ENCODE measurements at regions not wholly inside any gene's neighbourhood (a gene's known extent, or its start where the extent isn't known, plus 50 kb on each side); places are given as distances from the start of the nearest gene placed in this dataset.

DNA sequence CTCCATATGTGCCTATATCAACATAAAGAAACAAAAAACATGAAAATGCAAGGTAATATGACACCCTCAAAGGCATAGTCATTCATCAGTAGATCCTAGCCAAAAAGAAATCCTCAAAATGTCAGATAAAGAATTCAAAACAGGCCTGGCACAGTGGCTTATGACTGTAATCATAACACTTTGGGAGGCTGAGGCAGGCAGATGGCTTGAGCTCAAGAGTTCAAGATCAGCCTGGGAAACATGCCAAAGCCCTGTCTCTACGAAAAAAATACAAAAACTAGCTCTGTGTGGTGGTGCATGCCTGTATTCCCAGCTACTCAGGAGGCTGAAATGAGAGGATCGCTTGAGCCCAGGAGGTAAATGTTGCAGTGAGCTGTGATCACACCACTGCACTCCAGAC, 284.6 kb upstream of the KLHL29 start:
- H3K4me3 ChIP-seq (ENCODE audit: low read depth, low read length) = no peak overlapping the region
- H3K36me3 ChIP-seq (ENCODE audit: control insufficient read depth, insufficient read depth, low read length) = no peaks in the 10 kb centered on the region
- no peak for DNase-seq (ENCODE audit: low read depth)
- ChIA-PET CTCF (no interaction called here), POLR2A (no interaction called here)
- no peaks in the 10 kb centered on the region for H3K27me3 ChIP-seq (ENCODE audit: control insufficient read depth, insufficient read depth, low read length)
- TF ChIP-seq, protein P1, sequence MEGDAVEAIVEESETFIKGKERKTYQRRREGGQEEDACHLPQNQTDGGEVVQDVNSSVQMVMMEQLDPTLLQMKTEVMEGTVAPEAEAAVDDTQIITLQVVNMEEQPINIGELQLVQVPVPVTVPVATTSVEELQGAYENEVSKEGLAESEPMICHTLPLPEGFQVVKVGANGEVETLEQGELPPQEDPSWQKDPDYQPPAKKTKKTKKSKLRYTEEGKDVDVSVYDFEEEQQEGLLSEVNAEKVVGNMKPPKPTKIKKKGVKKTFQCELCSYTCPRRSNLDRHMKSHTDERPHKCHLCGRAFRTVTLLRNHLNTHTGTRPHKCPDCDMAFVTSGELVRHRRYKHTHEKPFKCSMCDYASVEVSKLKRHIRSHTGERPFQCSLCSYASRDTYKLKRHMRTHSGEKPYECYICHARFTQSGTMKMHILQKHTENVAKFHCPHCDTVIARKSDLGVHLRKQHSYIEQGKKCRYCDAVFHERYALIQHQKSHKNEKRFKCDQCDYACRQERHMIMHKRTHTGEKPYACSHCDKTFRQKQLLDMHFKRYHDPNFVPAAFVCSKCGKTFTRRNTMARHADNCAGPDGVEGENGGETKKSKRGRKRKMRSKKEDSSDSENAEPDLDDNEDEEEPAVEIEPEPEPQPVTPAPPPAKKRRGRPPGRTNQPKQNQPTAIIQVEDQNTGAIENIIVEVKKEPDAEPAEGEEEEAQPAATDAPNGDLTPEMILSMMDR (IDR thresholded peaks at IDR 0.05; ENCODE audit: insufficient read depth, low read depth, low read length) = no peak

DNA sequence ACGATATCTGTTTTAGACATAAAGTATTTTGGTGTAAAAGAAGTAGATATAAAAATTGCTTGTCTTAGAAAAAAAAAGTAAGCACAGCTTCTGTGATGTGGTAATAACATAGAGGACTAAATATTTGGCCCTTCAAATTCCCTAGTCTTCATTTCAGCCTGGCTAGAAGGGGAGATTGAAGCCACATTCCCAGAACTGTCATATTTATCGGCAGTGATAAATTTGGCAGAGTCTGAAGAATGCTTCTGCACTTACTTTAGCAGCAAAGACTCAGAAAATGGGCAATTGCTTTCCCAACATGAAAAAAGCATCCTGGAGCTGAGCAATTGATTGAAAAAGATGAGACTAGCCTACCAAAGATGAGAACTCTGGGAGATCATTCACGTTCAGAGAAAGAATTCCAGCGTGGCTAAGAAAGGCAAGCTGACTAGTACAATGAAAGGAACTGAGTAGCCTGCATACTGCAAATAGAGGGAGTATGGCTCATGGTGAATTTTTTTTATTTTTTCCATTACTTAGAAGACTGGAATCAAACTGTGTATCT, 278.7 kb upstream of the KLHL29 start:
- H3K36me3 ChIP-seq (ENCODE audit: control insufficient read depth, insufficient read depth, low read length) = no peaks in the 10 kb centered on the region
- H3K27me3 ChIP-seq (ENCODE audit: control insufficient read depth, insufficient read depth, low read length) = no peaks in the 10 kb centered on the region
- H3K4me3 ChIP-seq (ENCODE audit: low read depth, low read length) = no peak overlapping the region
- TF ChIP-seq, protein P1 (IDR thresholded peaks at IDR 0.05; ENCODE audit: insufficient read depth, low read depth, low read length) = no peak
- ChIA-PET CTCF (no interaction called here), POLR2A (no interaction called here)
- DNase-seq (ENCODE audit: low read depth) = no peak

DNA sequence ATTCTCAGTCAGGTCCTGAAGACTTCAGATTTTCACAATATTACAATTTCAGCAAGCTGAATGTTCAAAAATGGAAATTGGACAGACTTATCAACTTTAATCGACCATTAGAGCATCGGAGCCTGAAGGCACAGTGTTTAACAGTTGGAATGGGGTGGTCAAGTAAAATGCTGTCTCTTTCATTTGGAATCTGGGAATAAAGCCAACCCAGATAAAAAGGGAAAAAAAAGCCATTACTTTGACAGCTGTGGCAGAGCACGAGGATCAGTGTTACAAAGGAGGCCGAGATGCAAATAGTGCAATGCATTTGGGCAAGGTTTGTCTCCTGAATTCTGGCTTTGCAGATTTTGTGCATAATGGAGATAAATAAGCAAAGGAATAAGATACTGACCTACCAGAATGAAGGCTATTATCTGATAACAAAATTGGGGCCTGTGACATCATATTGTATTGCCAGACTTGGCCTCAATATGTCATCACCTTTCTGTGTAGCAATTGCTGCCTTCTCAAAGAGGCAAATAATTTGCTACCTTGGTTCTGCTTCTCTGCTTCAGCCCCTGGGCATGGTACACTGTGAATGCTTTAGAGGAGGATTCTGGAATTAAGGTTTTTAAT, 277.5 kb upstream of the KLHL29 start:
- Histone ChIP-seq H3K27me3 (ENCODE audit: control insufficient read depth, insufficient read depth, low read length) (no peaks in the 10 kb centered on the region), H3K36me3 (ENCODE audit: control insufficient read depth, insufficient read depth, low read length) (no peaks in the 10 kb centered on the region), H3K4me3 (ENCODE audit: low read depth, low read length) (no peak overlapping the region)
- TF ChIP-seq, protein P1 (IDR thresholded peaks at IDR 0.05; ENCODE audit: insufficient read depth, low read depth, low read length) = no peak
- DNase-seq (ENCODE audit: low read depth) = no peak
- ChIA-PET POLR2A (no interaction called here), CTCF (no interaction called here)

DNA sequence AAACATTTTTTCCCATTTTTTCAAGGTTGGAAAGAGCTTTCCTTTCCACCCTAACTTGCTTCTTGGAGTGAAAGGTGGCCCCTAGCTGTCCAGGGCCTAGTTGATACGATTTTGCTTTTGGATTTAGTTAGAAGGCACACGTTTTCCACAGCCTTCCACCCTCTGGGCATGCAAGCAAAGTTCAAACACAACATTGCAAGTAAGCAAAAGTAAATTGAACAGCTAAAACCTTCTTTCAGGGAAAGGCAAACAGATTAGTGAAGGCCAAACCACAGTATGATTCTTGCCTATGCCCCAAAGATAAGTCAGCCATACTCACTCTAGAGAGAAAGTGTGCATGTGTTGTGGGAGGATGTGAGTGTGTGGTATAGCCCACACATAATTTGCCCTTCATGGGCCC, 273.7 kb upstream of the KLHL29 start:
- TF ChIP-seq, protein P1 (IDR thresholded peaks at IDR 0.05; ENCODE audit: insufficient read depth, low read depth, low read length) = no peak
- DNase-seq (ENCODE audit: low read depth) = no peak
- H3K4me3 ChIP-seq (ENCODE audit: low read depth, low read length) = no peak overlapping the region
- POLR2A ChIA-PET = no interaction called here
- CTCF ChIA-PET = no interaction called here
- H3K36me3 ChIP-seq (ENCODE audit: control insufficient read depth, insufficient read depth, low read length) = no peaks in the 10 kb centered on the region
- no peaks in the 10 kb centered on the region for H3K27me3 ChIP-seq (ENCODE audit: control insufficient read depth, insufficient read depth, low read length)

DNA sequence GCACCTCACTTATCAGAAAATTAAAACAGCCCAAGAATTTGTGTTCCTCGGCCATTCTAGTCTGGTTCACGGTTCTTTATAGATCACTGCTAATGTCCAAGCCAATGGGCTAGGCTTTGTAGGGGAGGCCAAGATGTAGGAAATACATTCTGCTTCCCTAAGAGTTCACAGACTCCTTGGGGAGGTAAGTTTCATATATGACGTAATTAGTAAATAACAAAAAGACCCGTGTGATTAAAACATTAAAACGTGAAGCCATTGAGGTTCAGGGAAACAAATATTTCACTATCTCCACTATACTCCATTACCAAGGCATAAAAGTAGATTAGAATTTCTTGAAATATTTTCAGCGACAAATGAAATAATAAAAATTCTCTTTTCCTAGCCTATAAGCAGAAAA, 272.5 kb upstream of the KLHL29 start:
- POLR2A ChIA-PET = no interaction called here
- H3K4me3 ChIP-seq (ENCODE audit: low read depth, low read length) = no peak overlapping the region
- CTCF ChIA-PET = no interaction called here
- no peak for DNase-seq (ENCODE audit: low read depth)
- H3K36me3 ChIP-seq (ENCODE audit: control insufficient read depth, insufficient read depth, low read length) = no peaks in the 10 kb centered on the region
- TF ChIP-seq, protein P1 (IDR thresholded peaks at IDR 0.05; ENCODE audit: insufficient read depth, low read depth, low read length) = no peak
- H3K27me3 ChIP-seq (ENCODE audit: control insufficient read depth, insufficient read depth, low read length) = no peaks in the 10 kb centered on the region

All from BJ (cell line).